ENCODE measurements at regions not wholly inside any gene's neighbourhood (a gene's known extent, or its start where the extent isn't known, plus 50 kb on each side); places are given as distances from the start of the nearest gene placed in this dataset.

DNA sequence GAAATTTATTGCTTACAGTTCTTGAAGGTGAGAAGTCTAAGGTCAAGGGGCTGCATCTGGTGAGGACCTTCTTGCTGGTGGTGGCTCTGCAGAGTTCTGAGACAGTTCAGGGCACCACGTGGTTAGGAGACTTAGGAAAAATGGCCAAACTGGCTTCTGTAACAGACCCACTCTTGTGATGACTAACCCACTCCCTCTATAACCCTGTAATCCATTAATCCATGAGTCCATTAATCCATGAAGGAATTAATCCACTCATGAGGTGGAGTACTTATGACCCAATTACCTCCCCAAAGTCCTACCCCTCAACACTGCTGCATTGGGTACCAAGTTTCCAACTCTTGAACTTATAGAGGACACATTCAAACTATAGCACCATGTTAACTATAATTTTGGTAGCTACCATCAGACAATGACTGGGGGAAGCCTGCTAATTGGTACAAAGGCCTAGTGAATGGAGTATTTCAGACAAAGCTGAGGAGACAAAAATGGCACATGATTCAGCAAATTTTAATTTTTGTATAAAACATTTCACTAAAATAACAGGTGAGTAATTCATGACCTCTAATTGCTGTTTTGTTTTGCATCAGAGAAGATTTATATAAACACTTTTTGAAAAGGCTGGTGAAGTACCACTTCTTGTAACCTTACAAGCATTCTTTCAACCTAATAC, 374.1 kb upstream of the TBL1XR1 start:
- DNase-seq (ENCODE audit: low read depth): no peak
- TF ChIP-seq, protein P1, sequence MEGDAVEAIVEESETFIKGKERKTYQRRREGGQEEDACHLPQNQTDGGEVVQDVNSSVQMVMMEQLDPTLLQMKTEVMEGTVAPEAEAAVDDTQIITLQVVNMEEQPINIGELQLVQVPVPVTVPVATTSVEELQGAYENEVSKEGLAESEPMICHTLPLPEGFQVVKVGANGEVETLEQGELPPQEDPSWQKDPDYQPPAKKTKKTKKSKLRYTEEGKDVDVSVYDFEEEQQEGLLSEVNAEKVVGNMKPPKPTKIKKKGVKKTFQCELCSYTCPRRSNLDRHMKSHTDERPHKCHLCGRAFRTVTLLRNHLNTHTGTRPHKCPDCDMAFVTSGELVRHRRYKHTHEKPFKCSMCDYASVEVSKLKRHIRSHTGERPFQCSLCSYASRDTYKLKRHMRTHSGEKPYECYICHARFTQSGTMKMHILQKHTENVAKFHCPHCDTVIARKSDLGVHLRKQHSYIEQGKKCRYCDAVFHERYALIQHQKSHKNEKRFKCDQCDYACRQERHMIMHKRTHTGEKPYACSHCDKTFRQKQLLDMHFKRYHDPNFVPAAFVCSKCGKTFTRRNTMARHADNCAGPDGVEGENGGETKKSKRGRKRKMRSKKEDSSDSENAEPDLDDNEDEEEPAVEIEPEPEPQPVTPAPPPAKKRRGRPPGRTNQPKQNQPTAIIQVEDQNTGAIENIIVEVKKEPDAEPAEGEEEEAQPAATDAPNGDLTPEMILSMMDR (conservative IDR thresholded peaks at IDR 0.05; ENCODE audit: low read depth, low read length): no peak

DNA sequence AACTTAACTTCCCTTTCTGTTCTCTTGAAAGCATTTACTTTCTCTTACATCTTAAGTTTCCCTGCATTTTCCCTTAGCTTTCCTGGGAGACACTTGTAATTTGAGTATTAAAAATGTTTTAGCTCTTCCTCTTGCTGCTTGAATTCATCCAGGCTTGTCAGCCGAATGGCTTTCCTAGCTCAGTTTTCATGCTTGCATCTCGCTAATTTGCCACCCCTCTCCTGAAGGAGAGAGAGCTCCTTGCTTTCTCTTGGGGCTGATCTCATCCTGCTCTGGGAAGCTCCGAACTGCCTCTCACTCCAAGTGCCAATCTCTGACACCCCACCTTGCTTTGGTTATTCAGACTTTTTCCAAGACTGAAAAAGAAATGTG, 374.6 kb upstream of the TBL1XR1 start:
- TF ChIP-seq, protein P1 (conservative IDR thresholded peaks at IDR 0.05; ENCODE audit: low read depth, low read length): no peak
- no peak for DNase-seq (ENCODE audit: low read depth)
- H3K4me3 ChIP-seq (ENCODE audit: low read length): no peak overlapping the region

More for the DNA sequence above, 374.1 kb upstream of the TBL1XR1 start:
- H3K4me3 ChIP-seq (ENCODE audit: low read length): no peak overlapping the region

GRCh38 chr3:177574222-177574856, 377.1 kb upstream of the TBL1XR1 start:
- DNase-seq (ENCODE audit: low read depth): no peak
- H3K4me3 ChIP-seq (ENCODE audit: low read length): no peak overlapping the region
- TF ChIP-seq, protein P1 (conservative IDR thresholded peaks at IDR 0.05; ENCODE audit: low read depth, low read length): no peak

GRCh38 chr3:177576746-177577145, 379.5 kb upstream of the TBL1XR1 start:
- TF ChIP-seq, protein P1 (conservative IDR thresholded peaks at IDR 0.05; ENCODE audit: low read depth, low read length): no peak
- no peak for DNase-seq (ENCODE audit: low read depth)
- H3K4me3 ChIP-seq (ENCODE audit: low read length): no peak overlapping the region

- TF ChIP-seq, protein P1 (conservative IDR thresholded peaks at IDR 0.05; ENCODE audit: low read depth, low read length): no peak
- no peak overlapping the region for H3K4me3 ChIP-seq (ENCODE audit: low read length)
- no peak for DNase-seq (ENCODE audit: low read depth)
Observed at GRCh38 chr3:177578488-177578887, 381.2 kb upstream of the TBL1XR1 start.

- TF ChIP-seq, protein P1 (conservative IDR thresholded peaks at IDR 0.05; ENCODE audit: low read depth, low read length): no peak
- DNase-seq (ENCODE audit: low read depth): no peak
- no peak overlapping the region for H3K4me3 ChIP-seq (ENCODE audit: low read length)
Observed at GRCh38 chr3:177579419-177579818, 382.1 kb upstream of the TBL1XR1 start.

- no peak for DNase-seq (ENCODE audit: low read depth)
- no peak overlapping the region for H3K4me3 ChIP-seq (ENCODE audit: low read length)
- TF ChIP-seq, protein P1 (conservative IDR thresholded peaks at IDR 0.05; ENCODE audit: low read depth, low read length): no peak
Observed at GRCh38 chr3:177580437-177580836, 383.2 kb upstream of the TBL1XR1 start.
